ENCODE measurements at regions not wholly inside any gene's neighbourhood (a gene's known extent, or its start where the extent isn't known, plus 50 kb on each side); places are given as distances from the start of the nearest gene placed in this dataset.
"Not testable (repeated sequence)": the region's sequence is repeated elsewhere in the genome, so short reads cannot be mapped to it uniquely, and the experiment has no call there.

GRCh38 chr10:108319434-108320222 lies 1155.1 kb upstream of the SORCS1 start:
- intact Hi-C loops (cut with DNase I; ENCODE audit: low total_unique reads): no loop called here
- Histone ChIP-seq H3K4me1 (no peaks in the 10 kb centered on the region), H3K36me3 (no peaks in the 10 kb centered on the region), H3K27me3 (no peaks in the 10 kb centered on the region), H3K4me3 (no peak overlapping the region), H3K9me3 (no peaks in the 10 kb centered on the region), H3K27ac (no peak overlapping the region)
- DNase-seq: no peak
- no peak for TF ChIP-seq CTCF (IDR thresholded peaks at IDR 0.05)

DNA sequence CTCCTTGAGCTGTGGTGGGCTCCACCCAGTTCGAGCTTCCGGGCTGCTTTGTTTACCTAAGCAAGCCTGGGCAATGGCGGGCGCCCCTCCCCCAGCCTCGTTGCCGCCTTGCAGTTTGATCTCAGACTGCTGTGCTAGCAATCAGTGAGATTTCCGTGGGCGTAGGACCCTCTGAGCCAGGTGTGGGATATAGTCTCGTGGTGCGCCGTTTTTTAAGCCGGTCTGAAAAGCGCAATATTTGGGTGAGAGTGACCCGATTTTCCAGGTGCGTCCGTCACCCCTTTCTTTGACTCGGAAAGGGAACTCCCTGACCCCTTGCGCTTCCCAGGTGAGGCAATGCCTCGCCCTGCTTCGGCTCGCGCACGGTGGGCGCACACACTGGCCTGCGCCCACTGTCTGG lies 1151.1 kb upstream of the SORCS1 start:
- H3K9me3 ChIP-seq; H3K4me3 ChIP-seq; H3K27ac ChIP-seq; H3K27me3 ChIP-seq; DNase-seq; intact Hi-C loops (cut with DNase I; ENCODE audit: low total_unique reads); H3K36me3 ChIP-seq; H3K4me1 ChIP-seq: not testable (repeated sequence)

DNA sequence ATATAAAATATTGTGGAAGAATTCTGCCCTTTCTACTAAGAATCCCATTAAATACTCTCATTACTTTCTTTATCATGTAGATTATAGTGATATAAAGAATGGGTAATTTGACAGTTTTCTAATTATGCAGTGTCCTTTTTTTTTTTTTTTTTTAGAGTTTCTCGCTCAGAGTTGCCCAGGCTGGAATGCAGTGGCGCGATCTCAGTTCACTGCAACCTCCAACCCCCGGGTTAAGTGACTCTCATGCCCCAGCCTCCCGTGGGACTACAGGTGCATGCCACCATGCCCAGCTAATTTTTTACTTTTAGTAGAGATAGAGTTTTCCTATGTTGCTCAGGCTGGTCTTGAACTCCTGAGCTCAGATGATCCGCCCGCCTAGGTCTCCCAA lies 1143.4 kb upstream of the SORCS1 start:
- TF ChIP-seq CTCF (IDR thresholded peaks at IDR 0.05): no peak
- no peak for DNase-seq
- intact Hi-C loops (cut with DNase I; ENCODE audit: low total_unique reads): no loop called here
- Histone ChIP-seq H3K4me3 (no peak overlapping the region), H3K27me3 (no peaks in the 10 kb centered on the region), H3K36me3 (no peaks in the 10 kb centered on the region), H3K27ac (no peak overlapping the region), H3K9me3 (no peaks in the 10 kb centered on the region), H3K4me1 (no peaks in the 10 kb centered on the region)

DNA sequence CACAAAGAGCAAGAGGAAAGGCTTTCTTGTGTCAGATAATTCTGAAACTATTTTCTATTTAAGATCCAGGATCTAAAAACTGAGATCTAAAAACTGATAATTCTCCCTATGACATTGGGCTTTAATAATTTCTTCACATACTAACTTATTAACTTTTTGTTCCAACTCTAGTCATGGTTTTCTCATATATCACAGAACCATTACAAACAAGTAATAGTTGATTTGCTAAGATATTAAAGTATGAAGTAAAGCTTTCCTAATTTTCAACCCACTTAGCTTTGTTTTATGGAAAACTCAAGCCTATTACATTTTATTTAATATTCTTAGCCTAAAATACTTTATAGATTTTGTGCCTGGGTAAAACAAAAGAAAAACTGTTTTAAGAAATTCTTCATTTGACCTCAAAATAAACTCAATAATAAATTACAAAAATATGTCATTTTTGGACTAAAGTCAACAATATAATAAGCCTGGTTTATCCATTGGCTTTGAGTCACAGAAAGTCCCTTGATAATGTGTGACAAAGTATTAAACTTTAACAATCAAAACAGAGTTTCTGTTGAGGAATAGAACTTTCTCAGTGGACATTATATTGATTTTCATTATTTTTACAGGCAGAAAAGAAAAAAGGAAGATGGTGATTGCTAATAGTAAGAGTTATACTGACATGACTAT lies 1142.9 kb upstream of the SORCS1 start:
- Histone ChIP-seq H3K4me1 (no peaks in the 10 kb centered on the region), H3K27ac (no peak overlapping the region), H3K9me3 (no peaks in the 10 kb centered on the region), H3K4me3 (no peak overlapping the region), H3K36me3 (no peaks in the 10 kb centered on the region), H3K27me3 (no peaks in the 10 kb centered on the region)
- intact Hi-C loops (cut with DNase I; ENCODE audit: low total_unique reads): no loop called here
- TF ChIP-seq CTCF (IDR thresholded peaks at IDR 0.05): no peak
- no peak for DNase-seq

DNA sequence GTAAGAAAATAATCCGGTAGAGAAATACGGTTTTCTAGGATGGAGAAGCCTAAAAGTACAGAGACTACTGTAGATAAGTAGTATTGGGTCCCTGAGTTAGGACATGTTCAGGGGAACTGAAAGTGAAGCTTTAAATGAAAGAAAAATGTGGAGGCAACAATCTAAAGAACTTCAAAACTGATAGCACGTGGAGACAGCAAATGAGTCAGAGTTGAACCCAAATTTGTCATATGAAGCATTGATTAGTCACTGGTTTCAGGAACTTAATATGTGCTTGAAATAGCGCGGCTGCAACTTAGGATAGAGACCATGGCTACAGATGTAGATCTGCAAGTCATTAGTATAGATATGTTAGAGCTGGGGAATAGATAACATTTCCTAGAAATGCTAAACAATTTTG lies 1138.6 kb upstream of the SORCS1 start:
- TF ChIP-seq CTCF (IDR thresholded peaks at IDR 0.05): no peak
- no peak for DNase-seq
- H3K36me3 ChIP-seq: no peaks in the 10 kb centered on the region
- no peaks in the 10 kb centered on the region for H3K4me1 ChIP-seq
- H3K9me3 ChIP-seq: no peaks in the 10 kb centered on the region
- no peaks in the 10 kb centered on the region for H3K27me3 ChIP-seq
- intact Hi-C loops (cut with DNase I; ENCODE audit: low total_unique reads): no loop called here
- H3K27ac ChIP-seq: no peak overlapping the region
- H3K4me3 ChIP-seq: no peak overlapping the region

DNA sequence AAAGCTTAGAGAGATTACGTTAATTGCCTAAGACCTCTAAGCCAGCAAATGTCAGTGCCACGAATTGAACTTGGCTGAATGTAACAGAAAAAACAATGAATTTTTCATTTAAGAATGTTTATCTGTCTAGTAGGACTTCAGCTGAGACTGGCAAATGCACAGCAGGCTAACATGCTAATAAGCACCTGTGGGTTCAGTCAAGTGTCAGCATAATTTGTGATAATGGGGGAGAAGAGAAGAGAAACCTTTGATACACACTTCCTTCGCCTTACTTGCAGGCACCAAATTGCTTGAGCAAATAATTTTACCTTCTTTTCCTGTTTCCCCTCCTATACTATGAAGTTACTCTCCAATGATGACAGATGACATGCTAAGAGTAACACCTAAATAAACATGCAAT lies 1136.5 kb upstream of the SORCS1 start:
- no peaks in the 10 kb centered on the region for H3K27me3 ChIP-seq
- H3K9me3 ChIP-seq: no peaks in the 10 kb centered on the region
- no peak for DNase-seq
- no peak overlapping the region for H3K4me3 ChIP-seq
- no peaks in the 10 kb centered on the region for H3K4me1 ChIP-seq
- no peaks in the 10 kb centered on the region for H3K36me3 ChIP-seq
- TF ChIP-seq CTCF (IDR thresholded peaks at IDR 0.05): no peak
- no peak overlapping the region for H3K27ac ChIP-seq
- intact Hi-C loops (cut with DNase I; ENCODE audit: low total_unique reads): no loop called here
